ENCODE measurements at regions not wholly inside any gene's neighbourhood (a gene's known extent, or its start where the extent isn't known, plus 50 kb on each side); places are given as distances from the start of the nearest gene placed in this dataset.

DNA sequence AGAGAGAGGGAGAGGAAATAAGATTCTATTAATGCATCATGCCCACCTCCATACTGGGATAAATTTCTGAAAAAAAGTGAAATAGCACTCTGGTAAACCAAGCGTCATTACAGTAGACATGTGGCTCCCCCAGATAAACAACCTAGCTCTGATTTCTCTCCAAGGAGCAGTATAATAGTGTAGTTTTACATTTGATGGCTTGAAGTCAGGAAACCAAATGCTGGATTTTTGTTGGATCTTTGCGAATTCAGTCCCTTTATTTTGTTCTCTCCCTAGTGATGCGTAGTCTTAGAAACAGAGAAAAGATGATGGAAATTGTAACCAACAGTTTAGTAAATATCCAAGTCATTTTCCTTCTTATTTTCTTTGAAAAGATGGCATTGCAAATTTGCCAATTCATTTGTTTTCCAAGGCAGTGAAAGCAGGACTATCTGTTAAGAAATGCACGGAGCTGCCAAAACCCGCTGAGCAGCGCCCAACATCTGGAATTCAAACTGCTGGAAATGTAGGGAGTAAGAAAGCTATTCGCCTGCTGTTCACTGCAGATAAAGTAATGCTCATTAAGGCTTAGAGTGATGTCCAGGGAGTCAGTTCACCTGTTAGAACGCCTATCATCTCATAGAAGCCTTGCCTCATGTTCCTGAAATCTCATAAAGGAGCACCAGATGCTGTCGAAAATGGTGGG is 85.7 kb upstream of the DOK5 start:
- TF ChIP-seq, protein P1, sequence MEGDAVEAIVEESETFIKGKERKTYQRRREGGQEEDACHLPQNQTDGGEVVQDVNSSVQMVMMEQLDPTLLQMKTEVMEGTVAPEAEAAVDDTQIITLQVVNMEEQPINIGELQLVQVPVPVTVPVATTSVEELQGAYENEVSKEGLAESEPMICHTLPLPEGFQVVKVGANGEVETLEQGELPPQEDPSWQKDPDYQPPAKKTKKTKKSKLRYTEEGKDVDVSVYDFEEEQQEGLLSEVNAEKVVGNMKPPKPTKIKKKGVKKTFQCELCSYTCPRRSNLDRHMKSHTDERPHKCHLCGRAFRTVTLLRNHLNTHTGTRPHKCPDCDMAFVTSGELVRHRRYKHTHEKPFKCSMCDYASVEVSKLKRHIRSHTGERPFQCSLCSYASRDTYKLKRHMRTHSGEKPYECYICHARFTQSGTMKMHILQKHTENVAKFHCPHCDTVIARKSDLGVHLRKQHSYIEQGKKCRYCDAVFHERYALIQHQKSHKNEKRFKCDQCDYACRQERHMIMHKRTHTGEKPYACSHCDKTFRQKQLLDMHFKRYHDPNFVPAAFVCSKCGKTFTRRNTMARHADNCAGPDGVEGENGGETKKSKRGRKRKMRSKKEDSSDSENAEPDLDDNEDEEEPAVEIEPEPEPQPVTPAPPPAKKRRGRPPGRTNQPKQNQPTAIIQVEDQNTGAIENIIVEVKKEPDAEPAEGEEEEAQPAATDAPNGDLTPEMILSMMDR (IDR thresholded peaks at IDR 0.05) = no peak
- no peak for TF ChIP-seq EZH2 (IDR thresholded peaks at IDR 0.05)
